Mucosa of stomach (tissue), 1 donor: ENCODE measurements at regions not wholly inside any gene's neighbourhood (a gene's known extent, or its start where the extent isn't known, plus 50 kb on each side); places are given as distances from the start of the nearest gene placed in this dataset.

Experiments
- H3K27me3 ChIP-seq: one replicate; pipeline ENCODE4 v1.7.0; 2013; ENCODE audit warnings: mild to moderate bottlenecking, low read length; ENCODE audit not compliant: control insufficient read depth, insufficient read depth
- H3K36me3 ChIP-seq: one replicate; pipeline ENCODE4 v1.7.0; 2013; ENCODE audit warnings: low read length; ENCODE audit not compliant: control insufficient read depth, insufficient read depth
- H3K4me1 ChIP-seq: one replicate; pipeline ENCODE4 v1.7.0; 2013; ENCODE audit warnings: mild to moderate bottlenecking, low read length; ENCODE audit not compliant: control insufficient read depth, insufficient read depth
- H3K4me3 ChIP-seq: one replicate; pipeline ENCODE4 v1.7.0; 2013; ENCODE audit warnings: low read length
- H3K9ac ChIP-seq: one replicate; pipeline ENCODE4 v1.7.0; 2013; ENCODE audit warnings: mild to moderate bottlenecking, low read length, moderate library complexity
- H3K9me3 ChIP-seq: one replicate; pipeline ENCODE4 v1.7.0; 2013; ENCODE audit warnings: mild to moderate bottlenecking, low read length, moderate library complexity; ENCODE audit not compliant: control insufficient read depth
- donor health status: Pancreatic carcinoma.

GRCh38 chr2:7795778-7796563, 878.8 kb downstream of the RNF144A start:
- Histone ChIP-seq H3K4me3 (no peak overlapping the region), H3K9ac (no peak overlapping the region), H3K36me3 (no peaks in the 10 kb centered on the region), H3K4me1 (peaks cover 7% of the 10 kb centered on the region), H3K9me3 (no peaks in the 10 kb centered on the region), H3K27me3 (no peaks in the 10 kb centered on the region)

DNA sequence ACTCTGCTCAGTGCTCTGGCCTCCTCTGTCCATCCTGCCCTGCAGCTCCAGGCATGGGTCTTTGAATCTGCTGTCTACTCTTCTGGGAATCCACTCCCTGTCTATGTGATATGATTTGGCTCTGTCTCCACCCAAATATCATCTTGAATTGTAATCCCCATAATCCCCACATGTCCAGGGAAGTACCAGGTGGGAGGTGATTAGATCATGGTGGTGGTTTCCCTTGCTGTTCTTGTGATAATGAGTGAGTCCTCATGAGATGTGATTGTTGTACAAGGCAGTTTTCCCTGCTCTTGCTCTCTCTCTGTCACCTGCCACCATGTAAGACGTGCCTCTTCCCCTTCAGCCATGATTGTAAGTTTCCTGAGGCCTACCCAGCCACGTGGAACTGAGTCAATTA, 881.8 kb upstream of the ID2 start:
- Histone ChIP-seq H3K4me3 (no peak overlapping the region), H3K9me3 (no peaks in the 10 kb centered on the region), H3K36me3 (no peaks in the 10 kb centered on the region), H3K27me3 (no peaks in the 10 kb centered on the region), H3K4me1 (no peaks in the 10 kb centered on the region), H3K9ac (no peak overlapping the region)

DNA sequence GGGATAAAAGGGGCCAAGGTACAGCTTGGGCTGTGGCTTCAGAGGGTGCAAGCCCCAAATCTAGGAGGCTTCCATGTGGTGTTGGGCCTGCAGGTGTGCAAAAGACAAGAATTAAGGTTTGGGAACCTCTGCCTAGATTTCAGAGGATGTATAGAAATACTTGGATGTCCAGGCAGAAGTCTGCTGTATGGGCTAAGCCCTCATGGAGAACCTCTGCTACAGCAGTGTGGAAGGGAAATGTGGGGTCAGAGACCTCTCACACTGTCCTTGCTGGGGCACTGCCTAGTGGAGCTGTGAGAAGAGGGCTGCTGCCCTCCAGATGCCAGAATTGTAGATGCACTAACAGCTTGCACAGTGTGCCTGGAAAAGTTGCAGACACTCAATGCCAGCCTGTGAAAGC, 880.6 kb upstream of the ID2 start:
- H3K9me3 ChIP-seq, result no peaks in the 10 kb centered on the region
- H3K4me3 ChIP-seq, result no peak overlapping the region

GRCh38 chr2:7803515-7803914, 878.3 kb upstream of the ID2 start:
- no peaks in the 10 kb centered on the region for H3K36me3 ChIP-seq
- H3K27me3 ChIP-seq, result no peaks in the 10 kb centered on the region
- no peaks in the 10 kb centered on the region for H3K4me1 ChIP-seq
- no peak overlapping the region for H3K4me3 ChIP-seq
- no peak overlapping the region for H3K9ac ChIP-seq
- H3K9me3 ChIP-seq, result no peaks in the 10 kb centered on the region

More for the DNA sequence above, 880.6 kb upstream of the ID2 start:
- H3K4me1 ChIP-seq, result no peaks in the 10 kb centered on the region
- H3K36me3 ChIP-seq, result no peaks in the 10 kb centered on the region
- H3K9ac ChIP-seq, result no peak overlapping the region
- no peaks in the 10 kb centered on the region for H3K27me3 ChIP-seq

DNA sequence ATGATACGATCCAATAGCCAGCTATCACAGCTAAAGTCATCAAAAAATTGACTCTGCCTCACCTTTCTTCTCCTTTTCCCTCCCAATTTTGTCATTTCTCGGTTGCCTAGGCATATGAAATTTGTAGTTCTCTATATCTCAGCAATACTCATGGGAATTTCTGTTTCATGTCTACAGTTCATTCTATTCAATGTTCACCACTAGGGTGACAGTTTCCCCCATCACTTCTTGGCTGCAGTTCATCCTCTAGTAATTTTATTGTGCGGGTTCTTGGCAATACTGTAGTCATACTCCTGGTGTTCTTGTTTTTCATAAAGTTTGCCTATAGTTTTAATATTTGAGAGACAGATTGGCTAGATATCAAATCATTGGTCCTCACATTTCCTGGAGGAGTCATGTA, 872.2 kb upstream of the ID2 start:
- Histone ChIP-seq H3K9me3 (no peaks in the 10 kb centered on the region), H3K4me3 (no peak overlapping the region), H3K27me3 (no peaks in the 10 kb centered on the region), H3K36me3 (no peaks in the 10 kb centered on the region), H3K4me1 (no peaks in the 10 kb centered on the region), H3K9ac (no peak overlapping the region)

GRCh38 chr2:7811073-7811472, 870.8 kb upstream of the ID2 start:
- Histone ChIP-seq H3K9ac (no peak overlapping the region), H3K4me3 (no peak overlapping the region), H3K4me1 (no peaks in the 10 kb centered on the region), H3K9me3 (no peaks in the 10 kb centered on the region), H3K27me3 (no peaks in the 10 kb centered on the region), H3K36me3 (no peaks in the 10 kb centered on the region)

GRCh38 chr2:7812231-7812995, 869.4 kb upstream of the ID2 start:
- H3K36me3 ChIP-seq, result no peaks in the 10 kb centered on the region
- no peaks in the 10 kb centered on the region for H3K4me1 ChIP-seq
- H3K4me3 ChIP-seq, result no peak overlapping the region
- H3K9me3 ChIP-seq, result no peaks in the 10 kb centered on the region
- no peaks in the 10 kb centered on the region for H3K27me3 ChIP-seq
- no peak overlapping the region for H3K9ac ChIP-seq

DNA sequence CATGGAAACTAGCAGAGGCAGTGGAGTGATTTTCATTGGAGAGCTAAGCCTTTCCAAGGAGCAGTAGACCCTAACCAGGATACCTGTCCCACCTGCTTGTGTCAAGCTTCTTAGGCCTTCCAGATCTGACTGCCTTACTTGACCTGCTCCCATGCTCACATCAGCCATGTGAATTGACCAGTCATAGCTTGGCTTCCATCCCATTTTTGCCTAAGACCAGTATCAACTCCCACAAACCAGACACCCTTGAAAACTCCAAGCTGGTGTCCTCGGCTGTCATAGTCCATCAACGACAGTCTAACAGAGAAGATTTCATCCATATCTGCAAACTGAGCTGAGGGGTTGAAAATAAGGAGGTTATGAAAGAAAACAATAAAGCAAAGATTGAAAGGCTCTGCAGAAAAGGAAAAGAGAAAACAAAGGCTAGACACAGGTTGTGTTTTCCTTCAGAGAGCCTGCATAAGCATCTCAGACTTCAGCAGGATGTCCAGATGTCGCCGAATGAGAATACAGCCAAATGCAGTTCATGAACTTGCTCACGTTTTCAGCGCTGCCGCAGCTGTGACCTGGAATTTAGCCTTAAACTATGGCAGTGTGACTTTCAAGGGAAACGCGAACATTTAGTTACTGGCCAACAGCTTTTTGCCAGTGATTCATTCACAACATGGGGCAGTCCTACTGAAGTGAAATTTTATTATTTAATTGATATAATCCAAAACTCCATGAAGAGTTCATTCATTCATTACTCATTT, 868.1 kb upstream of the ID2 start:
- H3K36me3 ChIP-seq, result no peaks in the 10 kb centered on the region
- no peaks in the 10 kb centered on the region for H3K9me3 ChIP-seq
- H3K9ac ChIP-seq, result no peak overlapping the region
- no peaks in the 10 kb centered on the region for H3K4me1 ChIP-seq
- H3K27me3 ChIP-seq, result no peaks in the 10 kb centered on the region
- no peak overlapping the region for H3K4me3 ChIP-seq

GRCh38 chr2:7815726-7816125, 866.1 kb upstream of the ID2 start:
- H3K27me3 ChIP-seq, result no peaks in the 10 kb centered on the region
- H3K36me3 ChIP-seq, result no peaks in the 10 kb centered on the region
- H3K4me1 ChIP-seq, result no peaks in the 10 kb centered on the region
- H3K9me3 ChIP-seq, result no peaks in the 10 kb centered on the region
- H3K9ac ChIP-seq, result no peak overlapping the region
- no peak overlapping the region for H3K4me3 ChIP-seq

- H3K4me3 ChIP-seq, result no peak overlapping the region
Measured at GRCh38 chr2:7816233-7816632, 865.6 kb upstream of the ID2 start.

GRCh38 chr2:7816944-7817343, 864.9 kb upstream of the ID2 start:
- Histone ChIP-seq H3K4me1 (no peaks in the 10 kb centered on the region), H3K27me3 (no peaks in the 10 kb centered on the region), H3K4me3 (no peak overlapping the region), H3K9me3 (no peaks in the 10 kb centered on the region), H3K9ac (no peak overlapping the region), H3K36me3 (no peaks in the 10 kb centered on the region)

More at GRCh38 chr2:7816233-7816632, 865.6 kb upstream of the ID2 start:
- H3K36me3 ChIP-seq, result no peaks in the 10 kb centered on the region
- no peaks in the 10 kb centered on the region for H3K4me1 ChIP-seq
- no peaks in the 10 kb centered on the region for H3K27me3 ChIP-seq
- no peaks in the 10 kb centered on the region for H3K9me3 ChIP-seq
- no peak overlapping the region for H3K9ac ChIP-seq

- no peak overlapping the region for H3K9ac ChIP-seq
- H3K27me3 ChIP-seq, result no peaks in the 10 kb centered on the region
- H3K4me3 ChIP-seq, result no peak overlapping the region
- H3K9me3 ChIP-seq, result no peaks in the 10 kb centered on the region
- H3K36me3 ChIP-seq, result no peaks in the 10 kb centered on the region
- no peaks in the 10 kb centered on the region for H3K4me1 ChIP-seq
Measured at GRCh38 chr2:7819316-7819715, 862.5 kb upstream of the ID2 start.
